Colonic mucosa (tissue), 4 donors: ENCODE measurements at regions not wholly inside any gene's neighbourhood (a gene's known extent, or its start where the extent isn't known, plus 50 kb on each side); places are given as distances from the start of the nearest gene placed in this dataset.

Experiments
- DNase-seq: peaks from one replicate; pipeline ENCODE4 v3.0.0-alpha.2; 2020
- H3K27ac ChIP-seq: fragments of 200-600 bp; one replicate; pipeline ENCODE4 v1.8.0; 2021
- H3K27me3 ChIP-seq: fragments of 200-600 bp; one replicate; pipeline ENCODE4 v1.8.0; 2021
- H3K36me3 ChIP-seq: fragments of 200-600 bp; one replicate; pipeline ENCODE4 v1.8.0; 2021
- H3K4me1 ChIP-seq: fragments of 200-600 bp; one replicate; pipeline ENCODE4 v1.8.0; 2021; ENCODE audit warnings: mild to moderate bottlenecking
- H3K4me3 ChIP-seq: fragments of 200-600 bp; one replicate; pipeline ENCODE4 v1.8.0; 2021
- H3K9ac ChIP-seq, 2 donors: one replicate each; pipeline ENCODE4 v1.7.0; 2013; ENCODE audit warnings: control low read depth in 2 of 2, low read depth in 2 of 2, low read length in 2 of 2
- H3K9me3 ChIP-seq: fragments of 200-600 bp; one replicate; pipeline ENCODE4 v1.8.0; 2021
- intact Hi-C: fragments of 100-400 bp; cut with DNase I; formaldehyde crosslinking; loops from one replicate; pipeline ENCODE4 v1.14.1; 2022
- TF ChIP-seq, protein P1 (sequence below): fragments of 200-600 bp; IDR thresholded peaks from one replicate; pipeline ENCODE4 v1.8.0; 2022; ENCODE audit warnings: antibody characterized with exemption, mild to moderate bottlenecking
- donor health status: healthy.
- donor health status: DM: no; HTN: no; CAD: no.
- donor health status: DM: no; HTN: no; CAD: no.

DNA sequence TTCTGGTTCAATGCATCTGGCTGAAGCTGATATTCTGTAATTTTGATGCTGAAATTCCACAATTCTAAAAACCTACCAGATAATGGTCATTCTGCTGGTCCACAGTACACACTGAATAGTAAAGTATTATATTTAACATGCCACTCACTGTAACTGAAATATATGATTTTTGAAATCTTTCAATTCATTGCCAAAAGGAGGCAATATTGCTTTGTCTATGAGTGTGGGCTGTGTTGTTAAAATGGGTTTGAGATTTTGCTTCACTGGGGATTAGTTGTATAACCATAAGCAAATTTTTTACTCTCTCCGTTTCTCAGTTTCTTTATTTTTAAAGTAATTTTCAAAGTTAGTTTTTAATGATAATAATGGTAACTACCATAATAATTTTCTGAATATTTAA, 1404.1 kb upstream of the IGFBP7 start:
- Histone ChIP-seq H3K9ac (no peak overlapping the region), H3K36me3 (no peaks in the 10 kb centered on the region), H3K9me3 (no peaks in the 10 kb centered on the region), H3K27me3 (no peaks in the 10 kb centered on the region), H3K4me3 (no peak overlapping the region), H3K27ac (no peak overlapping the region), H3K4me1 (no peaks in the 10 kb centered on the region)
- no peak for DNase-seq
- intact Hi-C loops = no loop called here
- TF ChIP-seq, protein P1, sequence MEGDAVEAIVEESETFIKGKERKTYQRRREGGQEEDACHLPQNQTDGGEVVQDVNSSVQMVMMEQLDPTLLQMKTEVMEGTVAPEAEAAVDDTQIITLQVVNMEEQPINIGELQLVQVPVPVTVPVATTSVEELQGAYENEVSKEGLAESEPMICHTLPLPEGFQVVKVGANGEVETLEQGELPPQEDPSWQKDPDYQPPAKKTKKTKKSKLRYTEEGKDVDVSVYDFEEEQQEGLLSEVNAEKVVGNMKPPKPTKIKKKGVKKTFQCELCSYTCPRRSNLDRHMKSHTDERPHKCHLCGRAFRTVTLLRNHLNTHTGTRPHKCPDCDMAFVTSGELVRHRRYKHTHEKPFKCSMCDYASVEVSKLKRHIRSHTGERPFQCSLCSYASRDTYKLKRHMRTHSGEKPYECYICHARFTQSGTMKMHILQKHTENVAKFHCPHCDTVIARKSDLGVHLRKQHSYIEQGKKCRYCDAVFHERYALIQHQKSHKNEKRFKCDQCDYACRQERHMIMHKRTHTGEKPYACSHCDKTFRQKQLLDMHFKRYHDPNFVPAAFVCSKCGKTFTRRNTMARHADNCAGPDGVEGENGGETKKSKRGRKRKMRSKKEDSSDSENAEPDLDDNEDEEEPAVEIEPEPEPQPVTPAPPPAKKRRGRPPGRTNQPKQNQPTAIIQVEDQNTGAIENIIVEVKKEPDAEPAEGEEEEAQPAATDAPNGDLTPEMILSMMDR = no peak

DNA sequence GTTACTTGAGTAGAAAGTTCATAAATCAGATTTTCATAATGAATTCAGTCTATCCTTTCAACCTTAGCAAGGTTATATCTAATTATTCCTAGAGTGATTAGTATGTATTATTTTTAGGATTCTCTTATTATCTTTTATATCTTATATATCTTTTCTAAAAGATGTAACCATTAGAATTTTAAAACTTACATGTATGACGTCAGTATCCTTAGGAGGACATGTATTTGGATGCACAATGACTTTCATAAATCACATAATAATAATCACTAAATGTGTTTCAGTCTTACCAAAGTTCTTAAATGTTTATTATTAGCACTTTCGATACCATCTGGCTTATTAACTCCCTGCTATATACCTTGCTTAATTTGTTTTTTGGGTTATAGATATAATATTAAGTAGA, 1400.5 kb upstream of the IGFBP7 start:
- H3K27ac ChIP-seq = no peak overlapping the region
- H3K9ac ChIP-seq = no peak overlapping the region
- no peaks in the 10 kb centered on the region for H3K4me1 ChIP-seq
- TF ChIP-seq, protein P1 = no peak
- intact Hi-C loops = no loop called here
- no peaks in the 10 kb centered on the region for H3K9me3 ChIP-seq
- no peaks in the 10 kb centered on the region for H3K36me3 ChIP-seq
- no peaks in the 10 kb centered on the region for H3K27me3 ChIP-seq
- no peak overlapping the region for H3K4me3 ChIP-seq
- no peak for DNase-seq

DNA sequence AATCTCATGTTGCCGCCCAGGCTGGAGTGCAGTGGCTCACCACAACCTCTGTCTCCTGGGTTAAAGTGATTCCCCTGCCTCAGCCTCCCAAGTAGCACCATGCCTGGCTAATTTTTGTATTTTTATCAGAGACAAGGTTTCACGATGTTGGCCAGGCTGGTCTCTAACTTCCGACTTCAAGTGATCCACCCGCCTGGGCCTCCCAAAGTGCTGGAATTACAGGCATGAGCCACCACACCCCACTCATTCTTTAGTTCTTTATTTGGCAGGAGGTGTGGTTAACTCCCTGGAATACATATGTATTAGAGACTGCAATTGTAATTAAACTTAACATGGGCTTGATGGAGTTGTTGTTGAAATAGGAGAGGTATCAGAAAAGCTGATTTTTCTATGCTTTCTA, 1396.9 kb upstream of the IGFBP7 start:
- no peak overlapping the region for H3K9ac ChIP-seq
- no peak overlapping the region for H3K4me3 ChIP-seq
- H3K27ac ChIP-seq = no peak overlapping the region
- H3K27me3 ChIP-seq = no peaks in the 10 kb centered on the region
- TF ChIP-seq, protein P1 = no peak
- no peaks in the 10 kb centered on the region for H3K4me1 ChIP-seq
- no peaks in the 10 kb centered on the region for H3K9me3 ChIP-seq
- DNase-seq = no peak
- no peaks in the 10 kb centered on the region for H3K36me3 ChIP-seq
- intact Hi-C loops = no loop called here

DNA sequence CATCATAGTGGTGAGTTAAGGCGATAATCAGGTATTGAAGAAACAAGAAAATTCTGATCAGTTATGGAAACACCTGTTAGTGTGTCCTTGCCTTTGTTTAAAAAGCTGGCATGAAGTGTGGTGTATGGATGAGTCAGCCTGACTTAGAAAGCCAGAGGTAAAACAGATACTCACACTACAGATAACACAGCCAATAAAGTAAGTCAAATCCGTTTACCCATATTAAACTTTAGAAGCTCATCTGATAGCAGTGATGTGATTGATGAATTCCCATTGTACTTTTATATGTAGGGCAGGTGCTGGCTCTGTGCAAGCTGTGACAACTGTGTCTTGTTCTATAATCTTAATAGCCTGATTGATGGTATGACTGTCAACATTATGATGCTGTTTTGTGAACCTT, 1392.7 kb upstream of the IGFBP7 start:
- Histone ChIP-seq H3K4me1 (no peaks in the 10 kb centered on the region), H3K9me3 (no peaks in the 10 kb centered on the region), H3K27ac (no peak overlapping the region), H3K9ac (no peak overlapping the region), H3K36me3 (no peaks in the 10 kb centered on the region), H3K27me3 (no peaks in the 10 kb centered on the region), H3K4me3 (no peak overlapping the region)
- no peak for DNase-seq
- intact Hi-C loops = no loop called here
- TF ChIP-seq, protein P1 = no peak

DNA sequence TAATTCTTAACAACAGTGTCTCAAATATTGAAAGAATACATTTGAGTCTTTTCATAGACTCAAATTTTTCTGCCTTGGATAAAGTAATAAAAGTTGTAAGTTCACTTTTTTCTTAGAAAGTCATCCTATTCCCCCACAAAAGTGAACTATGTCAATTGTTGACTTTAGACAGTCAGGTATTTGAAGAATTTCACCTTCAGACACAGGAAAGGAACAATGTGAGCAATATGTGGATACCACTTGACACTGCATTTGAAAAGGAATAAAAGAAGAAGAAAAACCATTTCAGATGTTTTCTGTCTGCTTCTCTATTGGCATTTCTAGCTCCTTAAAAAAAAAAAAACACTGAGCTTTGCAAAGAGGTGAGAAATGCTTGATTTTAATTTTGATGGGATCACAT, 1389.0 kb upstream of the IGFBP7 start:
- TF ChIP-seq, protein P1 = no peak
- intact Hi-C loops = no loop called here
- Histone ChIP-seq H3K9ac (no peak overlapping the region), H3K36me3 (no peaks in the 10 kb centered on the region), H3K27ac (no peak overlapping the region), H3K4me1 (no peaks in the 10 kb centered on the region), H3K9me3 (no peaks in the 10 kb centered on the region), H3K27me3 (no peaks in the 10 kb centered on the region), H3K4me3 (no peak overlapping the region)
- no peak for DNase-seq

DNA sequence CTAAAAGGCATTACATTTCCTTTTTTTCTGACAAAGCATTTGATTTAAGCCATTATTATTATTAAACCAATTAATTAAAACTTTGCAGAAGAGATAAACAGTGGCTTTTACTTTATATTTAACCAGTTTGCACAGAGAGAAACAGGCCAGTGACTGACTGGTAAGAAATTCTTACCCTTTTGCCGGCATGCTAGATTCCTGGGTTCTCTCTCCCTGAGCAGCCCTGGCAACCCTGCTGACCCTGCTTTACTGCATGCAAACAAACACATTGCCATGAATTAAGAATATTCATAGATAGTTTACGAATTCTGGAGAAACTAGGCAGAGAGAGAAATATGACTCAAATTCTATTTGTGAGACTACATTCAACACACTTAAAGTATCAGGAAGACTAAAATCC, 1381.4 kb upstream of the IGFBP7 start:
- Histone ChIP-seq H3K9me3 (no peaks in the 10 kb centered on the region), H3K4me1 (no peaks in the 10 kb centered on the region), H3K27me3 (no peaks in the 10 kb centered on the region), H3K9ac (no peak overlapping the region), H3K36me3 (no peaks in the 10 kb centered on the region), H3K4me3 (no peak overlapping the region), H3K27ac (no peak overlapping the region)
- TF ChIP-seq, protein P1 = no peak
- DNase-seq = no peak
- intact Hi-C loops = no loop called here
